ENCODE measurements at regions not wholly inside any gene's neighbourhood (a gene's known extent, or its start where the extent isn't known, plus 50 kb on each side); places are given as distances from the start of the nearest gene placed in this dataset.

DNA sequence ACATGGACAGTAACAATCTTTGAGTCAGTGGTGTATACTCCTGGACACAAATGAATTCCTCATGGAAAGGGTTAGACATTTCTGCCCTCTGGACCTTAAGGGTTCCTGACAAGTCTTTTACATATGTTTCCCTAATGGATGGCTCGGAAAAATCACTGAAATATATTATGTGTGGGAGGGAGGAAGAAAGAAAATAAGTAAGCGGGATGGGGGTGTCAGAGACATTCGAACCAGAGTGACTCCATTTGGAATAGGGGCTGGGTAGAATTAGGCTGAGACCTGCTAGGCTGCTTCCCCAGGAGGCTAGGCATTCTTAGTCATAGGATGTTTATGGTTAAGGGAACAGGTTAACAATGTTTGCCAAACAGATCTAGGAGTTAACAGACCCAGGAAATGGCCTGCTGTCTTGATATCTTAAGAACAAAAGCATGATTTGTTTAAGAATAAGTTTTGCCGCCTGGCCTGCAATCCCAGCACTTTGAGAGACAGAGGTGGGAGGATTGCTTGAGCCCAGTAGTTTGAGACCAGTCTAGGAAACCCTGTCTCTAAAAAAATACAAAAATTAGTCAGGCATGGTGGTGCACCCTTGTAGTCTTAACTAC, 1241.7 kb downstream of the TYW1 start:
- intact Hi-C loops (cut with DNase I), result no loop called here
- TF ChIP-seq POLR2A (IDR thresholded peaks at IDR 0.05) (no peak), CTCF (IDR thresholded peaks at IDR 0.05) (no peak)
- ATAC-seq (no peak), DNase-seq (no peak)
- H3K27me3 ChIP-seq, result no peaks in the 10 kb centered on the region
- no peak overlapping the region for H3K27ac ChIP-seq
- no peaks in the 10 kb centered on the region for H3K9me3 ChIP-seq
- no peak overlapping the region for H3K4me3 ChIP-seq
- 46% methylated on average over 3 of the region's 4 CpGs for WGBS (ENCODE audit: insufficient coverage, low coverage, low lambda C conversion rate, missing lambda C conversion rate)
- no peaks in the 10 kb centered on the region for H3K36me3 ChIP-seq
- H3K4me1 ChIP-seq, result no peaks in the 10 kb centered on the region

DNA sequence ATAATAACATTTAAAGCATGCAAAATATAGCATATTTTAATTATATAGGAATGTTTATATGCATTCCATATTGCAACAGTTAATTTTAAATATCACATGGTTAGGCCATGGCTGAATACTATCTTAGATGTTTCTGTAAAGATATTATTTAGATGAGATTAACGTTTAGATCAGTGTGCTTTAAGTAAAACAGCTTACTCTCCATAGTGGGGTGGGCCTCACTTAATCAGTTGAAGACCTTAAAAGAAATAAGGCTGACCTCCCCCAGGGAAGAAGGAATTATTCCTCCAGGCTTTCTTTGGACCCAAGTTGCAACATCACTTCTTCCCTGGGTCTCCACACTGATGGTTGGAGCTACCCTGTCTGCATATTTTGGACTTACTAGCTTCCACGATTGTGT, 1246.5 kb downstream of the TYW1 start:
- intact Hi-C loops (cut with DNase I), result no loop called here
- WGBS (ENCODE audit: insufficient coverage, low coverage, low lambda C conversion rate, missing lambda C conversion rate), result 58% methylated on average over 2 of the region's 2 CpGs

GRCh38 chr7:68244389-68244788, 1247.8 kb downstream of the TYW1 start:
- H3K27ac ChIP-seq, result no peak overlapping the region
- no peaks in the 10 kb centered on the region for H3K4me1 ChIP-seq
- no peaks in the 10 kb centered on the region for H3K27me3 ChIP-seq
- WGBS (ENCODE audit: insufficient coverage, low coverage, low lambda C conversion rate, missing lambda C conversion rate), result 52% methylated on average over 7 of the region's 7 CpGs
- TF ChIP-seq POLR2A (IDR thresholded peaks at IDR 0.05) (no peak), CTCF (IDR thresholded peaks at IDR 0.05) (no peak)
- H3K4me3 ChIP-seq, result no peak overlapping the region
- ATAC-seq (no peak), DNase-seq (no peak)
- no peaks in the 10 kb centered on the region for H3K9me3 ChIP-seq
- intact Hi-C loops (cut with DNase I), result no loop called here
- no peaks in the 10 kb centered on the region for H3K36me3 ChIP-seq

More for the DNA sequence above, 1246.5 kb downstream of the TYW1 start:
- TF ChIP-seq POLR2A (IDR thresholded peaks at IDR 0.05) (no peak), CTCF (IDR thresholded peaks at IDR 0.05) (no peak)
- Histone ChIP-seq H3K36me3 (no peaks in the 10 kb centered on the region), H3K4me3 (no peak overlapping the region), H3K4me1 (no peaks in the 10 kb centered on the region), H3K27ac (no peak overlapping the region), H3K9me3 (no peaks in the 10 kb centered on the region), H3K27me3 (no peaks in the 10 kb centered on the region)
- ATAC-seq (no peak), DNase-seq (no peak)

DNA sequence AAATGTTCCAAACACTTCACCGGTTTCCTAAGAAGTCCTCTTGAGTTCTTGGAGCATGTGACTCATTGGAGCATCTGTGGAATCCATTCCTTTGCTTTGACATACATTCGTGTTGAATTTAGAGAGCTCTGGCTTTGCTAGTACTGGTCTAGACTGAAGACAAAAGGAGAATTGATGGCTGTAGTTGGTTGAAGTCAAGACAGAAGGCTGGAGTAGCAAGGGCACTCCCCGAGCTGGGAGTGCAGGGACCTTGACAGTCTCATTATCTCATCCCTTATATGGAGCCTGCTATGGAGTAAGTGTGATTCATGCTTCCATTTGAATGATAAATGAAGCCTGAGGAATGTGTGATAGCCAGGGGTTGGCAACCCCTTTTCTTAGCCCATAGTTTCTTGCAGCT, 1249.1 kb downstream of the TYW1 start:
- no peak for DNase-seq
- Histone ChIP-seq H3K27ac (no peak overlapping the region), H3K9me3 (no peaks in the 10 kb centered on the region), H3K4me1 (no peaks in the 10 kb centered on the region), H3K36me3 (no peaks in the 10 kb centered on the region), H3K27me3 (no peaks in the 10 kb centered on the region), H3K4me3 (no peak overlapping the region)
- intact Hi-C loops (cut with DNase I), result no loop called here
- WGBS (ENCODE audit: insufficient coverage, low coverage, low lambda C conversion rate, missing lambda C conversion rate), result 35% methylated on average over 3 of the region's 3 CpGs
- ATAC-seq, result no peak
- TF ChIP-seq POLR2A (IDR thresholded peaks at IDR 0.05) (no peak), CTCF (IDR thresholded peaks at IDR 0.05) (no peak)

DNA sequence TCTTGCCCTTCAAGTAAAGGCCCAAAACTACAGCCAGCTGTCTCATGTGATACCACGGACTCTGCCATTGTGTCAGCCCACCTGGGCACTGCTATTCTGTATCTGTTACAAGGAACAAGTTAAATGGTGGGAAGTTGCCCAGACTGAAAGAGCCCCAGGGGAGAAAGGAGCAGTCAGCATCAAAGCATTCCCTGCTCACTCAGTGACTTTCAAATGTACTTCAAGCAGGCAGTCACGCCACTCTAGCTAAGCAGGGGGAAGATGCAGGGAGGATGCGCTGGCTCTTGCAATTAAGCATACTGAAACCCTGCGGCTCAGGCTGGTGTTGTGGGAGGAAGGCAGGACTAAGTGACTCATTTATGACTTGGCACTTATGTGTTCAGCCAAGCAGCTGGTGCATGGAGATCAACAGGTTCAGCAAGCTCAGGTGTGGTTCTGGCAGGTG, 1249.6 kb downstream of the TYW1 start:
- no peak for TF ChIP-seq POLR2A (IDR thresholded peaks at IDR 0.05)
- TF ChIP-seq CTCF (IDR thresholded peaks at IDR 0.05), result no peak
- Histone ChIP-seq H3K4me1 (no peaks in the 10 kb centered on the region), H3K36me3 (no peaks in the 10 kb centered on the region), H3K27me3 (no peaks in the 10 kb centered on the region), H3K27ac (no peak overlapping the region), H3K4me3 (no peak overlapping the region), H3K9me3 (no peaks in the 10 kb centered on the region)
- DNase-seq, result no peak
- intact Hi-C loops (cut with DNase I), result no loop called here
- WGBS (ENCODE audit: insufficient coverage, low coverage, low lambda C conversion rate, missing lambda C conversion rate), result 38% methylated on average over 1 of the region's 4 CpGs
- no peak for ATAC-seq
